ENCODE measurements at regions not wholly inside any gene's neighbourhood (a gene's known extent, or its start where the extent isn't known, plus 50 kb on each side); places are given as distances from the start of the nearest gene placed in this dataset.
"Not testable (repeated sequence)": the region's sequence is repeated elsewhere in the genome, so short reads cannot be mapped to it uniquely, and the experiment has no call there.

DNA sequence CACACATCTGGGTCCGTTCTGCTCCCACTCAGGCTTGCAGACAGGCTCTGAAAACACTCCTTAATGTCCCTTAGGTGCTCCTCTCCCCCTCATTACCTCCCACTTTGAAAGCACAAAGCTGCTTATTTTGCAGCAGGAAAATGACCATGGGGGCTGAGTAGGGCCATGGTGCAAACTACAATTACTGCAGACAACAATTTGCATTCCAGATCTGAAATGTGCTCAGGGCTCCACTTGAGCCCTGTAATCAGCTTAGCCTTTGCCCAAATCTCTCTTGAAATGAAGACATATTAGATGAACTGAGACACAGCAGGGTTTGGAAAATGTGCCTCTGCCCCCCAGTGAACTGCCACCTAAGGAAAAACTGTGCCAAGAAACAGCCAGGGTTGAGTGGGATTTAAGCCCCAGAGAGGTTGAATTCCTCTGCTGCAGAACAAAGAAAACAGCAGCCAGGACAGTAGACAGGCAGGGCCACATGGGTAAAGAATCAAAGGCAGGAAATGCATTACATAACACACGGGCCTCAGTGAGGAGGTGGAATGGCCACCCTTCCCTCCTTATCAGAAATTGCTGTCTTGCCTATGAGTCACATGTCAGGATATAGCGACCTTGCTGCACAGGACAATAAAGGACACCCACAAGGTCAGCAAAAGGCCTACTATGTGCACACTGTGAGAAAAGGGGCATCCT lies 126.8 kb upstream of the ARHGEF3 start:
- ChIA-PET CTCF (interaction anchor here (0.9 kb wide), 1 partner anchor 129 kb away, joined by 3 read pairs; no protein-coding TSS in a partner anchor), POLR2A (no interaction called here)
- DNase-seq (ENCODE audit: extremely low spot score) = no peak
- TF ChIP-seq, protein P1, sequence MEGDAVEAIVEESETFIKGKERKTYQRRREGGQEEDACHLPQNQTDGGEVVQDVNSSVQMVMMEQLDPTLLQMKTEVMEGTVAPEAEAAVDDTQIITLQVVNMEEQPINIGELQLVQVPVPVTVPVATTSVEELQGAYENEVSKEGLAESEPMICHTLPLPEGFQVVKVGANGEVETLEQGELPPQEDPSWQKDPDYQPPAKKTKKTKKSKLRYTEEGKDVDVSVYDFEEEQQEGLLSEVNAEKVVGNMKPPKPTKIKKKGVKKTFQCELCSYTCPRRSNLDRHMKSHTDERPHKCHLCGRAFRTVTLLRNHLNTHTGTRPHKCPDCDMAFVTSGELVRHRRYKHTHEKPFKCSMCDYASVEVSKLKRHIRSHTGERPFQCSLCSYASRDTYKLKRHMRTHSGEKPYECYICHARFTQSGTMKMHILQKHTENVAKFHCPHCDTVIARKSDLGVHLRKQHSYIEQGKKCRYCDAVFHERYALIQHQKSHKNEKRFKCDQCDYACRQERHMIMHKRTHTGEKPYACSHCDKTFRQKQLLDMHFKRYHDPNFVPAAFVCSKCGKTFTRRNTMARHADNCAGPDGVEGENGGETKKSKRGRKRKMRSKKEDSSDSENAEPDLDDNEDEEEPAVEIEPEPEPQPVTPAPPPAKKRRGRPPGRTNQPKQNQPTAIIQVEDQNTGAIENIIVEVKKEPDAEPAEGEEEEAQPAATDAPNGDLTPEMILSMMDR (IDR thresholded peaks at IDR 0.05; ENCODE audit: control extremely low read depth, extremely low read depth, low read depth, missing control alignments) = no peak

DNA sequence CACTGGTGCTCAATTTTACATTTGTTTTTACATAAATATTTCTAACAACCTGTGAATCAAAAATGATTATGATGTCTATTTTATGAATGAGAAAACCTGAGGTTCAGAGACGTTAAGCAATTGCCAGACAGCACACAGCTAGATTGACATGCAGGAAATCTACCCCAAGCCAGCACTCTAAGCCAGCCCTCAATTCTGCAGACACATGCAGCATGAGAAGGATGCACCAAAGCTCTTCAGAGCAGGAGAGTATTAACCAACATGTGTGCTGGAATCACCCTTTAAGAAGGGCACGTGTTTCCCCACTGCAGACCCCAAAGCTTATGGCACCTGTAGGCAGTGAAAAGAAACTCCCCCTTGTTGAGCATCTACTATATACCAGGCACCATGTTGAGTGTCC lies 126.1 kb upstream of the ARHGEF3 start:
- POLR2A ChIA-PET = no interaction called here
- DNase-seq (ENCODE audit: extremely low spot score) = no peak
- TF ChIP-seq, protein P1 (IDR thresholded peaks at IDR 0.05; ENCODE audit: control extremely low read depth, extremely low read depth, low read depth, missing control alignments) = no peak
- CTCF ChIA-PET = interaction anchor here (1.0 kb wide), 1 partner anchor 12 kb away, joined by 4 read pairs; no protein-coding TSS in a partner anchor

DNA sequence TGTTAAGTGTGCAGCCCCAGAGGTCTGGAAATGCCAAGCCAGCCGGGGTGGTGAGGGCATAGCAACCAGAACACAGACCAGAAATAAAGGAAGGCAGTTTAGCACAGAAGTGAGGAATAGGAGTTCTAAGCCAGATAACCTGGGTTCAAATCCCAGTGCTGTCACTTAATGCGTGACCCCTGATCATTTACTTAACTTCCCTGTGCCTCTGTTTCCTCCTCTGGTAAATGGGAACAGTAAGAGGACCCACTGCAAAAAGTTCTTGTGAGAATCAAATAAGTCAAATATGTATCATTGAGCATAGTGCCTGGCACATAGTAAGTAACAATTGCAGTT lies 125.2 kb upstream of the ARHGEF3 start:
- TF ChIP-seq, protein P1 (IDR thresholded peaks at IDR 0.05; ENCODE audit: control extremely low read depth, extremely low read depth, low read depth, missing control alignments) = no peak
- POLR2A ChIA-PET = no interaction called here
- no peak for DNase-seq (ENCODE audit: extremely low spot score)
- CTCF ChIA-PET = interaction anchor here (1.0 to 1.1 kb wide), 2 partner anchors 11 to 62 kb away, joined by 3 to 4 read pairs; no protein-coding TSS in a partner anchor

DNA sequence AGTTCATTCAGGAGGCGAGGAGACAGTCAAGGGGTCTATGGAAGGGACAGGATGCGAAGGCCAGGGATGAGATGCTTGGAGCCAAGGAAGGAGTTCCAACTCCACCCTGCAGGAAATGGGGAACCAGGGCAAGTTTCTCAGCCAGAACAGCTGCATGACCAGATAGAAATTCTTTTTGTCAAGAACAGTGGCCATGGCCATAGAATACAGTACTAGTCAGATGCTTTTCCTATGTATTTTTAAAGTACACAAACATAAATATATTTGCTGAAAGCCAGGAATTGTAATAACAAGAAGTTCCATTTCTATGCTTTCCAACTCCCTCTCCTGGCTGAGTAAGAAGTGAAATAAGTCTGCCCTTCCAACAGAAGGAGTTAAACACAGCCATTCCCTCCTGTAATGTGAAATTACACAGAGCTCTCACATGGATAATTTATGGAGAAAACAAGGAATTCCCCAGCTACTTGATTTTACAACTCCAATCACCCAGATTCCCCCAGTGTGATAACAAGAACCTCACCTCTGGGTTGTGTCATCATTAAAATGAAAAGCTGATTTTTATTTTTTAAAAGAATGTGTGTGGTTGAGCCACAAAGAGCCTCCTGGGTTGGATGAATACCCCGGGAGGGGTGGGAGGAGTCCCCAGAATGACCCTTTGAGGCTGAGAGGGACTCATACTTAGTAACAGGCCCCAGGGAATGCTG lies 124.6 kb upstream of the ARHGEF3 start:
- TF ChIP-seq, protein P1 (IDR thresholded peaks at IDR 0.05; ENCODE audit: control extremely low read depth, extremely low read depth, low read depth, missing control alignments) = no peak
- ChIA-PET CTCF (interaction anchor here (1.1 to 2.5 kb wide), 3 partner anchors 16 to 125 kb away, joined by 3 to 7 read pairs (median 3); partner anchors contain the start of gene ARHGEF3), POLR2A (no interaction called here)
- DNase-seq (ENCODE audit: extremely low spot score) = no peak

DNA sequence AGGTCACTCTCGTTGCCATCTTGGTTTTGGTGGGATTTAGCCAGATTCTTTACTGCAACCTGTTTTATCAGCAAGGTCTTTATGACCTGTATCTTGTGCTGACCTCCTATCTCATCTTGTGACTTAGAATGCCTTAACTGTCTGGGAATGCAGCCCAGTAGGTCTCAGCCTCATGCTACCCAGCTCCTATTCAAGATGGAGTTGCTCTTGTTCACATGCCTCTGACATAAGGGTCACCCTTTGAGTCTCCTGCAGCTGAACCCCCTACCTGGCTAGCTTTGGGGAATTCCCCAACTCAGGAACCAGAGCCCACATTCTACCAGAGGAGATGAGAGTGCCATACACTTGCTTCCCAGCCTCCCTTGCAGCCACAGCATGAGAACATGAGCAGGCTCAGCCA lies 123.0 kb upstream of the ARHGEF3 start:
- CTCF ChIA-PET = interaction anchor here (1.4 to 2.5 kb wide), 2 partner anchors 62 to 124 kb away, joined by 3 to 7 read pairs; partner anchors contain the start of gene ARHGEF3
- DNase-seq (ENCODE audit: extremely low spot score); POLR2A ChIA-PET: not testable (repeated sequence)

DNA sequence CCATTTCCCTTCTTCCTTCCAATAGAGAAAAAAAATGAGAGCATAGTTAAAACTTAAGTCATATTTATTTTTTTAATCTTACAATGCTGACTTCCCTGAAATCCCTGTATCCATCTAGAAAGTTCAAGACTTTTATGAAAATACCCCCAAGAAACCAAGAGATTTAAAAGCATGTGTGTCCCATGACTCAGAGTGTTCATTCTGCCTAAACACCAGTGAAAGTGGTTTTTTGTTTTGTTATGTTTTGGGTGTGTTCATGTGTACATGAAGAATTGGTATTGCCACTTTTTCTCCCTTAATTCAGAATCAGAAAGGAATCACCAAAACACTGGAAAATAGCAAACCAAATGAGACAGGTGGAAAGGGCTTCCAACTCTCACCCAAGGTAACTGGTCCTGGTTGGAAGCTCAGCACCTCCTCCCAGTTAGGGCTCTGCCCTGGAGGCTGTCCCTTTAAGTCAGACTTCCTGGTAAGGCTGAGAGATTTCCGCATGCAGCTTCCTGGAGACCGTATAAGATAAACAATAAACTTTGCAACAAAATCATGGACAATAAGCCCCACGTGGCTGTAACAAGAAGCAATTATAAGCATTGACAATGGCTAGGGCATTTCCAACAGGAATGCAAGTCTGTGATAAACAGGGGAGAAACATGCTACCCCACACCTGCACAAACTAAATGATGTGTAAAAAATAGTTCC lies 121.9 kb upstream of the ARHGEF3 start:
- TF ChIP-seq, protein P1 (IDR thresholded peaks at IDR 0.05; ENCODE audit: control extremely low read depth, extremely low read depth, low read depth, missing control alignments) = no peak
- ChIA-PET POLR2A (no interaction called here), CTCF (no interaction called here)
- DNase-seq (ENCODE audit: extremely low spot score) = no peak

Measured in GM10248 (cell line).